ENCODE measurements at regions not wholly inside any gene's neighbourhood (a gene's known extent, or its start where the extent isn't known, plus 50 kb on each side); places are given as distances from the start of the nearest gene placed in this dataset.

GRCh38 chr13:97057176-97057575 is 62.9 kb upstream of the OXGR1 start:
- DNase-seq = no peak

- no peak for DNase-seq
Measured at GRCh38 chr13:97058391-97058790, 64.1 kb upstream of the OXGR1 start.

GRCh38 chr13:97058926-97059325 is 64.7 kb upstream of the OXGR1 start:
- DNase-seq = no peak

GRCh38 chr13:97067017-97067895 is 73.0 kb upstream of the OXGR1 start:
- DNase-seq = no peak

- no peak for DNase-seq
Measured at GRCh38 chr13:97068151-97068550, 73.9 kb upstream of the OXGR1 start.

- no peak for DNase-seq
Measured at GRCh38 chr13:97069050-97069815, 75.0 kb upstream of the OXGR1 start.

- DNase-seq = no peak
Measured at GRCh38 chr13:97072297-97072696, 78.0 kb upstream of the OXGR1 start.

GRCh38 chr13:97074618-97075017 is 80.3 kb upstream of the OXGR1 start:
- DNase-seq = no peak

- no peak for DNase-seq
Measured at GRCh38 chr13:97076898-97077297, 82.6 kb upstream of the OXGR1 start.

- no peak for DNase-seq
Measured at GRCh38 chr13:97077341-97077740, 83.1 kb upstream of the OXGR1 start.

- DNase-seq = no peak
Measured at GRCh38 chr13:97079726-97080125, 85.5 kb upstream of the OXGR1 start.

- no peak for DNase-seq
Measured at GRCh38 chr13:97082461-97083207, 88.4 kb upstream of the OXGR1 start.

- DNase-seq = no peak
Measured at GRCh38 chr13:97091196-97091595, 96.9 kb upstream of the OXGR1 start.

- no peak for DNase-seq
Measured at GRCh38 chr13:97100821-97101220, 106.5 kb upstream of the OXGR1 start.

- no peak for DNase-seq
Measured at GRCh38 chr13:97101912-97102708, 107.8 kb upstream of the OXGR1 start.

GRCh38 chr13:97106323-97106722 is 112.0 kb upstream of the OXGR1 start:
- DNase-seq = no peak

GRCh38 chr13:97107815-97108529 is 113.7 kb upstream of the OXGR1 start:
- DNase-seq = no peak

- no peak for DNase-seq
Measured at GRCh38 chr13:97108530-97108900, 113.6 kb upstream of the MBNL2 start.

- DNase-seq = no peak
Measured at GRCh38 chr13:97109256-97109655, 112.9 kb upstream of the MBNL2 start.

- DNase-seq = peak; percentile 65 to 81
Measured at GRCh38 chr13:97109841-97110492, 112.2 kb upstream of the MBNL2 start.

- DNase-seq = no peak
Measured at GRCh38 chr13:97110936-97111335, 111.2 kb upstream of the MBNL2 start.

All from stimulated activated CD4-positive, alpha-beta T cell treated with anti-CD3 and anti-CD28 coated beads, Interleukin-4, amount 100 ng/mL, for 4 hours (primary cell).